Hippocampal formation (tissue), 2 donors: ENCODE measurements at regions not wholly inside any gene's neighbourhood (a gene's known extent, or its start where the extent isn't known, plus 50 kb on each side); places are given as distances from the start of the nearest gene placed in this dataset.
"Not testable (repeated sequence)": the region's sequence is repeated elsewhere in the genome, so short reads cannot be mapped to it uniquely, and the experiment has no call there.

ENCODE experiments used
- DNase-seq, 2 donors: peaks; one replicate each; lab custom pipeline; 2025; lab: John Stamatoyannopoulos, UW

GRCh38 chr2:215654148-215654819 lies 218.4 kb upstream of the FN1 start:
- no peak for DNase-seq

- DNase-seq: no peak
These were observed 217.6 kb upstream of the FN1 start for GRCh38 chr2:215653344-215654030.

- DNase-seq: no peak
These were observed 216.5 kb upstream of the FN1 start for GRCh38 chr2:215652388-215652787.

- no peak for DNase-seq
These were observed 215.5 kb upstream of the FN1 start for GRCh38 chr2:215651412-215651811.

GRCh38 chr2:215644233-215644897 lies 208.5 kb upstream of the FN1 start:
- DNase-seq: no peak

GRCh38 chr2:215638687-215639086 lies 202.8 kb upstream of the FN1 start:
- DNase-seq: no peak

- DNase-seq: no peak
These were observed 201.8 kb upstream of the FN1 start for GRCh38 chr2:215637651-215638050.

GRCh38 chr2:215636816-215637215 lies 200.9 kb upstream of the FN1 start:
- no peak for DNase-seq

- no peak for DNase-seq
These were observed 199.9 kb upstream of the FN1 start for GRCh38 chr2:215635788-215636139.

- no peak for DNase-seq
These were observed 199.4 kb upstream of the FN1 start for GRCh38 chr2:215635071-215635787.

GRCh38 chr2:215633360-215633759 lies 197.5 kb upstream of the FN1 start:
- no peak for DNase-seq

- DNase-seq: no peak
These were observed 195.8 kb upstream of the FN1 start for GRCh38 chr2:215631696-215632095.

- not testable (repeated sequence) for DNase-seq
These were observed 194.9 kb upstream of the FN1 start for GRCh38 chr2:215630796-215631195.

GRCh38 chr2:215627771-215628170 lies 191.9 kb upstream of the FN1 start:
- no peak for DNase-seq

- DNase-seq: no peak
These were observed 191.0 kb upstream of the FN1 start for GRCh38 chr2:215626812-215627281.

- no peak for DNase-seq
These were observed 190.2 kb upstream of the FN1 start for GRCh38 chr2:215626063-215626462.

- DNase-seq: no peak
These were observed 189.3 kb upstream of the FN1 start for GRCh38 chr2:215625207-215625606.

GRCh38 chr2:215624423-215624829 lies 188.6 kb upstream of the FN1 start:
- no peak for DNase-seq

GRCh38 chr2:215622837-215623236 lies 187.0 kb upstream of the FN1 start:
- DNase-seq: no peak

- no peak for DNase-seq
These were observed 185.5 kb upstream of the FN1 start for GRCh38 chr2:215621381-215621780.

GRCh38 chr2:215620528-215620927 lies 184.7 kb upstream of the FN1 start:
- DNase-seq: no peak

GRCh38 chr2:215619989-215620388 lies 184.1 kb upstream of the FN1 start:
- no peak for DNase-seq
